Liver (tissue), 7 donors: ENCODE measurements at regions not wholly inside any gene's neighbourhood (a gene's known extent, or its start where the extent isn't known, plus 50 kb on each side); places are given as distances from the start of the nearest gene placed in this dataset.

ENCODE experiments used
- DNase-seq: peaks from one replicate; pipeline ENCODE4 v3.0.0-alpha.2; 2017; ENCODE audit warnings: low spot score
- H3K27ac ChIP-seq, 2 donors: one replicate each; pipeline ENCODE4 v1.7.0; 2013; ENCODE audit warnings: inconsistent platforms in 2 of 2, low read length in 2 of 2, control low read depth in 1 of 2, low read depth in 1 of 2, mild to moderate bottlenecking in 1 of 2
- H3K27me3 ChIP-seq, 4 donors: one replicate each; pipeline versions ENCODE4 v1.6.1 to v1.7.0; 2013; ENCODE audit warnings: low read length in 3 of 4, inconsistent platforms in 1 of 4, mild to moderate bottlenecking in 1 of 4, moderate library complexity in 1 of 4; ENCODE audit not compliant: control insufficient read depth in 4 of 4, insufficient read depth in 4 of 4
- H3K36me3 ChIP-seq, 4 donors: one replicate each; pipeline versions ENCODE4 v1.6.1 to v1.7.0; 2013; ENCODE audit warnings: low read length in 3 of 4, mild to moderate bottlenecking in 3 of 4, low read depth in 1 of 4, moderate library complexity in 1 of 4; ENCODE audit not compliant: control insufficient read depth in 4 of 4, insufficient read depth in 3 of 4
- H3K4me1 ChIP-seq, 4 donors: one replicate each; pipeline versions ENCODE4 v1.6.1 to v1.7.0; 2013; ENCODE audit warnings: low read length in 3 of 4, mild to moderate bottlenecking in 3 of 4, moderate library complexity in 1 of 4; ENCODE audit not compliant: control insufficient read depth in 4 of 4, insufficient read depth in 4 of 4
- H3K4me3 ChIP-seq, 3 donors: one replicate each; pipeline versions ENCODE4 v1.6.1 to v1.7.0; 2013; ENCODE audit warnings: low read length in 3 of 3, control low read depth in 1 of 3, low read depth in 1 of 3, mild to moderate bottlenecking in 1 of 3
- H3K9ac ChIP-seq, 2 donors: one replicate each; pipeline ENCODE4 v1.7.0; 2013; ENCODE audit warnings: low read length in 2 of 2, mild to moderate bottlenecking in 2 of 2, moderate library complexity in 2 of 2, control low read depth in 1 of 2, low read depth in 1 of 2
- H3K9me3 ChIP-seq, 4 donors: one replicate each; pipeline versions ENCODE4 v1.6.1 to v1.7.0; 2013; ENCODE audit warnings: low read length in 3 of 4; ENCODE audit not compliant: control insufficient read depth in 4 of 4
- EGR1 ChIP-seq, 2 donors: IDR thresholded peaks; 2 replicates each; pipeline ENCODE4 v1.6.1; 2016 to 2018; ENCODE audit warnings: antibody characterized with exemption in 2 of 2, low read depth in 2 of 2
- FOXA1 ChIP-seq: IDR thresholded peaks from 2 replicates; pipeline ENCODE4 v1.6.1; 2016; ENCODE audit warnings: antibody characterized with exemption
- FOXA2 ChIP-seq: IDR thresholded peaks from 2 replicates; pipeline ENCODE4 v1.6.1; 2016; ENCODE audit warnings: antibody characterized with exemption
- GABPA ChIP-seq, 2 donors: IDR thresholded peaks in 1 of 2; conservative IDR thresholded peaks in 1 of 2; 2 replicates each; pipeline ENCODE4 v1.6.1; 2016; ENCODE audit warnings: antibody characterized with exemption in 2 of 2, mild to moderate bottlenecking in 1 of 2, moderate library complexity in 1 of 2
- HNF4A ChIP-seq, 2 donors: conservative IDR thresholded peaks; 2 replicates each; pipeline ENCODE4 v1.6.1; 2016; ENCODE audit warnings: antibody characterized with exemption in 2 of 2, mild to moderate bottlenecking in 2 of 2
- JUND ChIP-seq, 2 donors: IDR thresholded peaks; 2 replicates each; pipeline ENCODE4 v1.6.1; 2016; ENCODE audit warnings: antibody characterized with exemption in 2 of 2
- NR2F2 ChIP-seq: IDR thresholded peaks from 2 replicates; pipeline ENCODE4 v1.6.1; 2016; ENCODE audit warnings: antibody characterized with exemption
- RAD21 ChIP-seq, 2 donors: IDR thresholded peaks; 2 replicates each; pipeline ENCODE4 v1.6.1; 2016; ENCODE audit warnings: antibody characterized with exemption in 2 of 2, mild to moderate bottlenecking in 2 of 2
- RXRA ChIP-seq, 2 donors: IDR thresholded peaks; 2 replicates each; pipeline ENCODE4 v1.6.1; 2017 to 2018; ENCODE audit warnings: antibody characterized with exemption in 2 of 2, mild to moderate bottlenecking in 1 of 2
- SP1 ChIP-seq: IDR thresholded peaks from 2 replicates; pipeline ENCODE4 v1.6.1; 2018; ENCODE audit warnings: antibody characterized with exemption, mild to moderate bottlenecking
- TAF1 ChIP-seq: conservative IDR thresholded peaks from 2 replicates; pipeline ENCODE4 v1.6.1; 2016; ENCODE audit warnings: antibody characterized with exemption, mild to moderate bottlenecking
- YY1 ChIP-seq: IDR thresholded peaks from 2 replicates; pipeline ENCODE4 v1.6.1; 2016; ENCODE audit warnings: antibody characterized with exemption, mild to moderate bottlenecking
- WGBS: extraction: QIAGEN DNeasy Blood & Tissue Kit; methylation state at CpG from one replicate; pipeline ENCODE4 v1.1.7; 2013; 5-methylcytosine and 5-hydroxymethylcytosine counted together
- TF ChIP-seq, protein P1 (sequence below): IDR thresholded peaks from 2 replicates; pipeline ENCODE4 v1.6.1; 2016; ENCODE audit warnings: antibody characterized with exemption
- TF ChIP-seq, protein P2 (sequence below): IDR thresholded peaks from 2 replicates; pipeline ENCODE4 v1.6.1; 2016; ENCODE audit warnings: antibody characterized with exemption, mild to moderate bottlenecking
- TF ChIP-seq, protein P3 (sequence below): IDR thresholded peaks from 2 replicates; pipeline ENCODE4 v1.6.1; 2016; ENCODE audit warnings: antibody characterized with exemption
- TF ChIP-seq, protein P4 (sequence below): IDR thresholded peaks from 2 replicates; pipeline ENCODE4 v1.6.1; 2016; ENCODE audit warnings: antibody characterized with exemption
- donor health status: healthy.
- donor health status: healthy.
- donor health status: healthy.
- donor health status: healthy.

DNA sequence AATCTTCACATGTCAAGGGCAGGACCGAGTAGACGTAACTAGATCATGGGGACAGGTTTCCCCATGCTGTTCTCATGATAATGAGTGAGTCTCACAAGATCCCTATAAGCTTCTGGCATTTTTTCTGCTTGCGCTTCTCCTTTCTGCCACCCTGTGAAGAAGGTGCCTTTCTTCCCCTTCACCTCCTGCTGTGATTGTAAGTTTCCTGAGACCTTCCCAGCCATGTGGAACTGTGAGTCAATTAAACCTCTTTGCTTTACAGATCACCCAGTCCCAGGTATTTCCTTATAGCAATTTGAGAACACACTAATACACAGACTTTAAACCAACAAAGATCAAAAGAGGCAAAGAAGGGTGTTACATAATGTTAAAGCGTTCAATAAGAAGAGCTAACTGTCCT is 156.6 kb upstream of the UBE2E2 start:
- TF ChIP-seq JUND (IDR thresholded peaks at IDR 0.05) = no peak
- TF ChIP-seq, protein P1, sequence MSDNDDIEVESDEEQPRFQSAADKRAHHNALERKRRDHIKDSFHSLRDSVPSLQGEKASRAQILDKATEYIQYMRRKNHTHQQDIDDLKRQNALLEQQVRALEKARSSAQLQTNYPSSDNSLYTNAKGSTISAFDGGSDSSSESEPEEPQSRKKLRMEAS = no peak
- no peak for TF ChIP-seq HNF4A (conservative IDR thresholded peaks at IDR 0.05)
- TF ChIP-seq, protein P2, sequence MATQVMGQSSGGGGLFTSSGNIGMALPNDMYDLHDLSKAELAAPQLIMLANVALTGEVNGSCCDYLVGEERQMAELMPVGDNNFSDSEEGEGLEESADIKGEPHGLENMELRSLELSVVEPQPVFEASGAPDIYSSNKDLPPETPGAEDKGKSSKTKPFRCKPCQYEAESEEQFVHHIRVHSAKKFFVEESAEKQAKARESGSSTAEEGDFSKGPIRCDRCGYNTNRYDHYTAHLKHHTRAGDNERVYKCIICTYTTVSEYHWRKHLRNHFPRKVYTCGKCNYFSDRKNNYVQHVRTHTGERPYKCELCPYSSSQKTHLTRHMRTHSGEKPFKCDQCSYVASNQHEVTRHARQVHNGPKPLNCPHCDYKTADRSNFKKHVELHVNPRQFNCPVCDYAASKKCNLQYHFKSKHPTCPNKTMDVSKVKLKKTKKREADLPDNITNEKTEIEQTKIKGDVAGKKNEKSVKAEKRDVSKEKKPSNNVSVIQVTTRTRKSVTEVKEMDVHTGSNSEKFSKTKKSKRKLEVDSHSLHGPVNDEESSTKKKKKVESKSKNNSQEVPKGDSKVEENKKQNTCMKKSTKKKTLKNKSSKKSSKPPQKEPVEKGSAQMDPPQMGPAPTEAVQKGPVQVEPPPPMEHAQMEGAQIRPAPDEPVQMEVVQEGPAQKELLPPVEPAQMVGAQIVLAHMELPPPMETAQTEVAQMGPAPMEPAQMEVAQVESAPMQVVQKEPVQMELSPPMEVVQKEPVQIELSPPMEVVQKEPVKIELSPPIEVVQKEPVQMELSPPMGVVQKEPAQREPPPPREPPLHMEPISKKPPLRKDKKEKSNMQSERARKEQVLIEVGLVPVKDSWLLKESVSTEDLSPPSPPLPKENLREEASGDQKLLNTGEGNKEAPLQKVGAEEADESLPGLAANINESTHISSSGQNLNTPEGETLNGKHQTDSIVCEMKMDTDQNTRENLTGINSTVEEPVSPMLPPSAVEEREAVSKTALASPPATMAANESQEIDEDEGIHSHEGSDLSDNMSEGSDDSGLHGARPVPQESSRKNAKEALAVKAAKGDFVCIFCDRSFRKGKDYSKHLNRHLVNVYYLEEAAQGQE = no peak
- no peak for TF ChIP-seq FOXA2
- TF ChIP-seq GABPA (IDR thresholded peaks at IDR 0.05 in 1 of 2, conservative IDR thresholded peaks at IDR 0.05 in 1 of 2) = no peak
- TF ChIP-seq FOXA1 = no peak
- no peak for TF ChIP-seq YY1
- TF ChIP-seq NR2F2 = no peak

DNA sequence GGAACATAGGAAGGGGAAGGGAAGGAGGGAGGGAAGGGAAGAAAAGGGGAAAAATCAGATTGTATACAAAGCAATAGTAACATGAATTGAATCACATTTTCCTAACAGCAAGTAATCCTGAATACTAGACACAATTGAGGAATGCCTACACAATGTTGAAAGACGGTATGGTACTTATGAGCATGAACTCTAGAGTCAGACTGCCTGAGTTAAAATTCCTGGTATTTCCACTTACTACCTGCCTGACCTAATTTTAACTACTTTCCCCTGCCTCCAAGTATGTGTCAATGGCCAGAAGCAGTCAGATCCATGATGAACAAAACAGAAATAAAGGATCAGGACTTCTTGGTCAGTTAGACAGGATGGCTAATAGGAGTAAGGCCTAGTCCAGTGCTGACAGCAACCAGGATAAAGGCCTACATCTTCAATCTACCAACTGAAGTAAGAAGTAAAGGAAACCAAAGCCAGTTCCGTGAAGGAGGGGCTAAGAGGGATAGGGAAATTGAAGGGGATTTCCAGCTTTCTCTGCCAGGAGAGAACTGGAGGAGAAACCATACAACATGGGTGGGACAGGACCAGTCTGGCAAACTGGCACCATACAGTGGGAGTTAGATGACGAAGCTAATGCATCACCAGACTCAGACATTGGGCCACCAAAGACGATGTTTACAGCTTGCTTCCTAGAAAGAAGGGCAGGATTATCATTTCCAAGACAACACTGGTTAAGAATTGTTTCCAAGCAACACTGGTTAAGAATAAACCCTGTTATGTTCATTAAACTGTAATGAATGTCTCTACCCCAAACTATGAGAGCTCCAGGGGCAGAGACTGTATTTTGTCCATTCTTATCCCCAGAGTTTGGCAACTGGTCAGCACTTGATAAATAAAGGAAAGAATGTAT is 151.6 kb upstream of the UBE2E2 start:
- WGBS = 90% methylated on average over 4 of the region's 4 CpGs
- H3K27ac ChIP-seq = no peak overlapping the region
- H3K27me3 ChIP-seq = no peaks in the 10 kb centered on the region
- H3K9ac ChIP-seq = no peak overlapping the region
- H3K36me3 ChIP-seq = no peaks in the 10 kb centered on the region
- no peaks in the 10 kb centered on the region for H3K9me3 ChIP-seq
- H3K4me3 ChIP-seq = no peak overlapping the region
- no peaks in the 10 kb centered on the region for H3K4me1 ChIP-seq
- DNase-seq = no peak
- TF ChIP-seq GABPA (IDR thresholded peaks at IDR 0.05 in 1 of 2, conservative IDR thresholded peaks at IDR 0.05 in 1 of 2) (no peak), JUND (IDR thresholded peaks at IDR 0.05) (no peak), NR2F2 (peak; percentile 54)
- TF ChIP-seq, protein P1 = no peak

More for the DNA sequence above, 156.6 kb upstream of the UBE2E2 start:
- no peak overlapping the region for H3K27ac ChIP-seq
- H3K36me3 ChIP-seq = no peaks in the 10 kb centered on the region
- H3K27me3 ChIP-seq = no peaks in the 10 kb centered on the region
- 80% methylated on average over 4 of the region's 4 CpGs for WGBS
- no peak overlapping the region for H3K9ac ChIP-seq
- H3K4me1 ChIP-seq = no peaks in the 10 kb centered on the region
- DNase-seq = no peak
- no peak overlapping the region for H3K4me3 ChIP-seq
- H3K9me3 ChIP-seq = no peaks in the 10 kb centered on the region

DNA sequence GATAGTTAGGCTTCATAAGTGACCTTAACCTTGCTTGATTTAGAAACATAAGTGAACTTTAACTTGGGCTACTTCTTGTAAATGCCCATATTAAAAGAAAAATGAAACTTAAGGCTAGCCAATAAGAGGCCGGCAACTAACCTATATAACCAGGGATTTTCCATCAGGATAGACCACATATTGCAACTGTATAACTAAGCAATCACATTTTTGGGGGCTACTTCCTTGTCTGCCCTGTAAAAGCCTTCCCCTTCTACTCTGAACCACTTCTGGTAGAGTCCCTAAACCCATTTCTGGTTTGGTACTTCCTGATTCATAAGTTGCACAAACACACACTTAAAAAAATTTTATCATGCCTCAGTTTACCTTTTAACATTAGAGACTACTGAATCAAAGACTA is 150.9 kb upstream of the UBE2E2 start:
- Histone ChIP-seq H3K27me3 (no peaks in the 10 kb centered on the region), H3K4me3 (no peak overlapping the region), H3K27ac (no peak overlapping the region), H3K9me3 (no peaks in the 10 kb centered on the region), H3K4me1 (no peaks in the 10 kb centered on the region), H3K9ac (no peak overlapping the region), H3K36me3 (no peaks in the 10 kb centered on the region)
- DNase-seq = no peak
- WGBS = 81% methylated on average over 1 of the region's 1 CpG
- TF ChIP-seq EGR1 (IDR thresholded peaks at IDR 0.05; ENCODE audit: low read depth in 2 of 2) (no peak), HNF4A (conservative IDR thresholded peaks at IDR 0.05) (no peak), TAF1 (no peak), FOXA2 (no peak), SP1 (no peak), GABPA (IDR thresholded peaks at IDR 0.05 in 1 of 2, conservative IDR thresholded peaks at IDR 0.05 in 1 of 2) (no peak), RAD21 (IDR thresholded peaks at IDR 0.05) (no peak), NR2F2 (no peak), RXRA (IDR thresholded peaks at IDR 0.05) (no peak)
- TF ChIP-seq, protein P3, sequence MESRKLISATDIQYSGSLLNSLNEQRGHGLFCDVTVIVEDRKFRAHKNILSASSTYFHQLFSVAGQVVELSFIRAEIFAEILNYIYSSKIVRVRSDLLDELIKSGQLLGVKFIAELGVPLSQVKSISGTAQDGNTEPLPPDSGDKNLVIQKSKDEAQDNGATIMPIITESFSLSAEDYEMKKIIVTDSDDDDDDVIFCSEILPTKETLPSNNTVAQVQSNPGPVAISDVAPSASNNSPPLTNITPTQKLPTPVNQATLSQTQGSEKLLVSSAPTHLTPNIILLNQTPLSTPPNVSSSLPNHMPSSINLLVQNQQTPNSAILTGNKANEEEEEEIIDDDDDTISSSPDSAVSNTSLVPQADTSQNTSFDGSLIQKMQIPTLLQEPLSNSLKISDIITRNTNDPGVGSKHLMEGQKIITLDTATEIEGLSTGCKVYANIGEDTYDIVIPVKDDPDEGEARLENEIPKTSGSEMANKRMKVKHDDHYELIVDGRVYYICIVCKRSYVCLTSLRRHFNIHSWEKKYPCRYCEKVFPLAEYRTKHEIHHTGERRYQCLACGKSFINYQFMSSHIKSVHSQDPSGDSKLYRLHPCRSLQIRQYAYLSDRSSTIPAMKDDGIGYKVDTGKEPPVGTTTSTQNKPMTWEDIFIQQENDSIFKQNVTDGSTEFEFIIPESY = no peak
- TF ChIP-seq, protein P2 = no peak
- TF ChIP-seq, protein P1 = no peak
- TF ChIP-seq, protein P4, sequence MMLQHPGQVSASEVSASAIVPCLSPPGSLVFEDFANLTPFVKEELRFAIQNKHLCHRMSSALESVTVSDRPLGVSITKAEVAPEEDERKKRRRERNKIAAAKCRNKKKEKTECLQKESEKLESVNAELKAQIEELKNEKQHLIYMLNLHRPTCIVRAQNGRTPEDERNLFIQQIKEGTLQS = no peak
